HT-29 (cell line): ENCODE measurements at regions not wholly inside any gene's neighbourhood (a gene's known extent, or its start where the extent isn't known, plus 50 kb on each side); places are given as distances from the start of the nearest gene placed in this dataset.
"Not testable (repeated sequence)": the region's sequence is repeated elsewhere in the genome, so short reads cannot be mapped to it uniquely, and the experiment has no call there.

Experiments
- DNase-seq: peaks from one replicate; pipeline ENCODE4 v3.0.0-alpha.2; 2015; ENCODE audit warnings: low spot score

GRCh38 chr7:153521370-153521769, 530.8 kb upstream of the DPP6 start:
- DNase-seq: no peak

DNA sequence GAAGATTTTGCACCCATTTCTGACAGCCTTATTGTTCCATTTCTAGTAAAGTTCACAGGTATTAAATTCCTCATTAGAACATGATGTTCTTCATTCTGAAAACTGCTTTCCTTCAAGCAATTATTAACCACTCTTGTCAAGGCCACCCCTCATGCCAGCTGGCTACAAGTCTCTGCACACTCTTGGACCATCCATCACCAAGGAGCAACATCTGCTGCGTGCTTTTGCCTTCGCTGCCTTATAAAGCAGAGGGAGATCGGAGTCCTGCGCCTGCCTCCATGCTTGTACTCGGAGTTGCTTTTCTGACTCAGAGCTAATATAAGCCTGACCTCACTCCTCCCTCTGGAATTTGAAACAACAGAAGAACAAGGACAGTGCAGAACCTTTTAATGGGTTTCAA, 529.9 kb upstream of the DPP6 start:
- no peak for DNase-seq

GRCh38 chr7:153523320-153524015, 528.7 kb upstream of the DPP6 start:
- DNase-seq: no peak

DNA sequence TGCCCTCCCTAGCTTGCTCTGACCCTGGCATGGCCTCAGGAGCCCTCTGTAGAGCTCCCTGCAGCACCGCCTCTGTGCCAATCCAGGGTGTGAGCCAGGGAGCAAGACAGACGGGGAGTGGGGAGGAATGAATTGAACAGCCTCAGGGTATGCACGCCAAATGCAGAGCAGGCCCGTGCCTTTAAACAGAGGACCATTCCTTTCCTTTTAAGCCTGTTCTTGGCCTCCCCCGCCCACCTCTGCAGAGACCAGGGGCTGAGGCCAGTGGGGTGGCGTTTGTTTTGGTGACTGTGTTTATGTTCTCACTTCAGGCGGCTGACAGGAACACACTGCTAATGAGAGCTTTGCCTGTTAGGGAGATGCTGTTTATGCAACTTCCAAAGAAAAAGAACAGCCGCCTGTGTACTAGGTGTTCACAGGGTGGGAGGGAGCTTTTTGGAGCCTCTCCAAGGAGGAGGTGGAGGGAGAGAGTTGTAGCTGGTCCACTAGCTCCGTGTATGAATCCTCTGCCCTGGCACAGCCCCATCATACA, 528.1 kb upstream of the DPP6 start:
- DNase-seq: no peak

DNA sequence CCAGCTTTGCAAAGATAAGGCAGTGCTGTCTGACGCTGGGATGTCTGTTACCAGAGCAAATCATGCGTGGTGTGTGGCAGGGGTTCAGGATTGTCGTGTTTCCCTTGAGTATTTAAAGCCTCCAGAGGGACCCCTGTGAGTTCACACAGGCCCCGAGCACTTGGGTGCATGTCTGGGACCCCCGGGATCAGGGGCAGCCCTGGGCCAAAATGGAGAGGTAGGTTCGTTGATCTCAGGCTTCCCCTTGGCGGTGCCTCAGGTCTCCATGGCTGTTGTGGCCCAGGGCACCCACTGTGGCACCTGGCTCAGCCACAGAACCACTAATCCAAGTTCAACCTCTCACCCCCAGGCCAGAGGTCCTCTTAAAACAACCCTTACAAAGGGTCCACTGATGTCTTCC, 523.1 kb upstream of the DPP6 start:
- no peak for DNase-seq

DNA sequence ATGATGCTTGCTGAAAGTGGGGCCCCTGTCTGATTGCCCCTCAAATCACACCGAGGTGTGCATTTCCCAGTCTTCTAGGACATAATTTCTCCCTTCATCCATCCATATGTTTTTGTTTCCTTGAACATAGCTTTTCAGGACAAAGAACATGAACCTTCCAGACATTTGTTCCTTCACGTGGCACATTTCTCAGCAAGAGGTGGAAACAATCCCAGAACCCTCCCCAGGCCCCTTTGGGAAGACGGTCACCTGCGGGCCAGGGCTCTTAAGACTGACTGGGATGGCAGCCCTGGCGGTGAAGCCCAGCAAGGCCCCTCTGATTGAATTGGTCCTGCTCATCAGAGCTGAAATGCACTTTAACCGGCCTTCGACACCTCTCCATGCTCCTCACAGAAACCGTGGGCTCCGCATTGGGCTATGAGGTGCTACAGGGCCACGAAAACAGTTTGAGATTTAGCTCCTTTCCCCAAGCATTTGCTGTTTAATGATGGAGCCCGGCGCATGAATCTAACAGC, 522.5 kb upstream of the DPP6 start:
- no peak for DNase-seq

GRCh38 chr7:153530441-153530840, 521.8 kb upstream of the DPP6 start:
- no peak for DNase-seq

GRCh38 chr7:153532326-153532725, 519.9 kb upstream of the DPP6 start:
- no peak for DNase-seq

DNA sequence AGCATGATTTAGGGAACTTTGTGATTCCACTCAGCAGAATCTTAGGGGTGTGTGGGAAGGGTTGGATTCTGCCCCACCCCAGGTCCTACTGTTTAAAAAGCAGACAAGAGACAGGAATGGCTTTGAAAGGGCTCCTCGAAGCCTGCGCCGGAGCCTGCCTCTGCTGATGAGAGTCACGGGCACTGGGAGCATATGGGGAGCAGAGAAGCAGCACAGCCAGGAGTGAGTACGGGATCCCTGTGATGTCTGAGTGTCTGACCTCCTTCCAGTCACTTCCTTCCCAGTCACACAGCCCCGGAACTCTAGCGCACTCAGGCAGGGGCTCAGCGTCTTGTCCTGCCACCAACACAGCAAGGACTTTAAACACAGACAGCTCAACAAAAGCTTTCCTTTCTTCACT, 514.9 kb upstream of the DPP6 start:
- DNase-seq: no peak

DNA sequence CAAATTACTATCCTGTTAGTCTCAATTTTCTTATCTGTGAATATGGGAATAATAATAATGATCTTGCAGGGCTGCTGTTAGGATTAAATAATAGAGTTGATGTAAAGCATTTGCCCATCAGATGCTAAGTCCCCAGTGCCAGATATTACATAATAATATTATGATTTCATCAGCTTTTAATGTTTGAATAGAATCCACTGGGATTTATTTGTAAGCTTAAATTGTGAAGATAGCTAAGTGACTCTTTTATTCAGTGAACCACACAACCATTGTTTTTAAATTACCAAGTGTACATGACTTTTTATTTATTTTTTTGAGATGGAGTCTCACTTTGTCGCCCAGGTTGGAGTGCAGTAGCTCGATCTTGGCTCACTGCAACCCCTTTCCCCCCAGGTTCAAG, 510.3 kb upstream of the DPP6 start:
- no peak for DNase-seq

- no peak for DNase-seq
Observed at GRCh38 chr7:153543232-153543631, 509.0 kb upstream of the DPP6 start.

- no peak for DNase-seq
Observed at GRCh38 chr7:153550173-153550572, 502.0 kb upstream of the DPP6 start.

GRCh38 chr7:153564391-153564790, 487.8 kb upstream of the DPP6 start:
- DNase-seq: no peak

- no peak for DNase-seq
Observed at GRCh38 chr7:153566324-153566723, 485.9 kb upstream of the DPP6 start.

GRCh38 chr7:153567426-153567825, 484.8 kb upstream of the DPP6 start:
- no peak for DNase-seq

DNA sequence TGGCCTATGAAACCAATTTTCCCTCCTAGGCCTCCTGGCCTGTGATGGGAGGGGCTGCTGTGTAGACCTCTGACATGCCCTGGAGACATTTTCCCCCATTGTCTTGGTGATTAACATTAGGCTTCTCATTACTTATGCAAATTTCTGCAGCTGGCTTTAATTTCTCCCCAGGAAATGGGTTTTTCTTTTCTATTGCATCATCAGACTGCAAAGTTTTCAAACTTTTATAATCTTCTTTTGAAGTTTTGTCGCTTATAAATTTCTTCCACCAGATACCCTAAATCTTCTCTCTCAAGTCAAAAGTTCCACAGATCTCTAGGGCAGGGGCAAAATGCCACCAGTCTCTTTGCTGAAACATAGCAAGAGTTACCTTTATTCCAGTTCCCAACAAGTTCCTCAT, 482.7 kb upstream of the DPP6 start:
- DNase-seq: not testable (repeated sequence)

DNA sequence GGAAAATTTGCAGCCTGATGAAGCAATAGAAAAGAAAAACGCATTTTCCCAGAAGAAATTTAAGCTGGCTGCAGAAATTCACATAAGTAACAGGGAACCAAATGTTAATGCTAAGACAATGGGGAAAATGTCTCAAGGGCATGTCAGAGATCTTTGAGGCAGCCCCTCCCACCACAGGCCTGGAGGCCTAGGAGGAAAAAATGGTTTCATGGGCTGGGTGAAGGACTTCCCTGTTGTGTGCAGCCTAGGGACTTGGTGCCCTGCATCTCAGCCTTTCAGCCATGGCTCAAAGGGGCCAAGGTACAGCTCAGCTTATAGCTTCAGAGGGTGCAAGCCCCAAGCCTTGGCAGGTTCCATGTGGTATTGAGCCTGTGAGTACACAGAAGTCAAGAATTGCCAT, 476.1 kb upstream of the DPP6 start:
- DNase-seq: no peak

- DNase-seq: no peak
Observed at GRCh38 chr7:153581419-153581818, 470.8 kb upstream of the DPP6 start.

DNA sequence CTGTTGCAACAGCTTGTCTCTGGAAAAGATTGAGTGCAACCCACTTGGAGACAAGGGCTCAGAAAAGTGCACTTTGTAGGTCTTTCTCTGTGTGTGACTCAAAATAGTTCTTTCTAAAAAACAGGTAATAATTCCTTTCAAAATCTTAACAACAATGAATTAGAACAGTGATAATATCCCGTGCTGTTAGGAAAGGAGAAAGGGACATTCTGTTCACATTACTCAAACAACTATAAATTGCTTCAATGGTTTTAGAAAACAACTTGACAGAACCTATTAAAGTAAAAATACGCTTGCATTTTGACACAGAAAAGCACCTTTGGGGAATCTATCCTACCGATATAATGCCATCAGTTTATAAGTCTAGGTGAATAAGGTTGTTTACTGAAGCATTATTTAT, 468.1 kb upstream of the DPP6 start:
- no peak for DNase-seq

DNA sequence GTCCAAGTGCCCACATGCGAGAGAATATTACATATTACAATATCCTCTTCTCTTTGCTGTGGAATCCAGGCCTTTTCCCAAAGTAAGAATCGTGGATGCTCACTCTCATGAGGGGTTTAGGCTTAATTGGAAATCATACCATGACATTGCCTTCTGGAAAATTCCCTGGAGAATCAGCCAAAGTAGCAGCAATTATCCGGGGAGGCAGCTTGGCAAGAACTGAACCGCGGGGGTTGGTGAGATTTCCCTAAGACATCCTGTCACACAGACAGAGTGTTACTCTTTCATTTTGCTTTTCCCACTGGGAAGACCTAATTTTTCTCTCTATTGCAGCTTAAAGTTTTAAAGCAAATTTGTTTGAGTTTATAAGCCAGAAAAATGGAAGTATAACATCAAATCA, 463.6 kb upstream of the DPP6 start:
- no peak for DNase-seq

DNA sequence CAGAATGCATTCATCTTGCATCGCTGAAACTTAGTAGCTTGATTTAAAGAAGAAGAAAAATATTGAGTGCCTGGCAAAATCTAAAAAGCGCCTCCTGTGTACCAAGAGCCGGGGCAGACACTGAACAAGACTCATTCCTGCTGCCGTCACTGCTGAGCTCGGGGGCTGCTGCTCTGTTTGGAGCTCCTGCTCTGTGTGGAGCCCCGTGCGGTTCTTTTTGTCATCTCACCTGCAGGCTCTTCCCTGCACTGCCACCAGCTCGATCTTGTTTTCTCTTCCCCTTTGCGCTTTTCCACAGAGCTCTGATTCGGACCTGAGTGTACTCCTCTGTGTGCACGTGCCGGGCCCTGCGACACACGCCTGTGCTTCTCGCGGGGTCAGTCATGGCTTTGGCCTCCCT, 462.1 kb upstream of the DPP6 start:
- no peak for DNase-seq

GRCh38 chr7:153590571-153590970, 461.6 kb upstream of the DPP6 start:
- DNase-seq: no peak

- DNase-seq: no peak
Observed at GRCh38 chr7:153607354-153607753, 444.8 kb upstream of the DPP6 start.
